ENCODE measurements at regions not wholly inside any gene's neighbourhood (a gene's known extent, or its start where the extent isn't known, plus 50 kb on each side); places are given as distances from the start of the nearest gene placed in this dataset.
"Not testable (repeated sequence)": the region's sequence is repeated elsewhere in the genome, so short reads cannot be mapped to it uniquely, and the experiment has no call there.

DNA sequence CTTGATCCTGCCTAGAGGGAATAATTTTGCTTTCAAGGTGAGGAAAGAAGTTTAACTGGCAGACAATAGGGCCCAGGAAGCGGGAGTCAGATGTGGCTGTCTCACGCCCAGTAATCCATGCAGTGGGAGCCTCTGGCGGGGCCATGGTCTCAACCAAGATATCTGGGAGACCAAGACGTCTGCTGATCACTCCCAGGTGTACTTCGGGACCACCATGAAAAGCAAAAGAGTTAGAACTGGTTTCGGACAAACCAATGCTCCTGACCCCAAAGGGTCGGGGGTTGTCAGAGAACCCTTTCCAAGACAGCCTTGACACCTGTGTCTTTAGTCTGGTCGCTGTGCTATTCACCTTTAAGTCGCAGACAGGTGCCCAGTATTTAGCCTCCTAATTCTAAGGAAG is 256.9 kb upstream of the MBL2 start:
- FAIRE-seq: no peak
- no peaks in the 10 kb centered on the region for H3K36me3 ChIP-seq (ENCODE audit: control insufficient read depth, insufficient read depth, low read length)
- DNase-seq (ENCODE audit: low read depth): no peak
- no peak overlapping the region for H3K4me3 ChIP-seq (ENCODE audit: low read depth, low read length)
- H3K27me3 ChIP-seq (ENCODE audit: control insufficient read depth, insufficient read depth, low read length): no peaks in the 10 kb centered on the region
- TF ChIP-seq, protein P1, sequence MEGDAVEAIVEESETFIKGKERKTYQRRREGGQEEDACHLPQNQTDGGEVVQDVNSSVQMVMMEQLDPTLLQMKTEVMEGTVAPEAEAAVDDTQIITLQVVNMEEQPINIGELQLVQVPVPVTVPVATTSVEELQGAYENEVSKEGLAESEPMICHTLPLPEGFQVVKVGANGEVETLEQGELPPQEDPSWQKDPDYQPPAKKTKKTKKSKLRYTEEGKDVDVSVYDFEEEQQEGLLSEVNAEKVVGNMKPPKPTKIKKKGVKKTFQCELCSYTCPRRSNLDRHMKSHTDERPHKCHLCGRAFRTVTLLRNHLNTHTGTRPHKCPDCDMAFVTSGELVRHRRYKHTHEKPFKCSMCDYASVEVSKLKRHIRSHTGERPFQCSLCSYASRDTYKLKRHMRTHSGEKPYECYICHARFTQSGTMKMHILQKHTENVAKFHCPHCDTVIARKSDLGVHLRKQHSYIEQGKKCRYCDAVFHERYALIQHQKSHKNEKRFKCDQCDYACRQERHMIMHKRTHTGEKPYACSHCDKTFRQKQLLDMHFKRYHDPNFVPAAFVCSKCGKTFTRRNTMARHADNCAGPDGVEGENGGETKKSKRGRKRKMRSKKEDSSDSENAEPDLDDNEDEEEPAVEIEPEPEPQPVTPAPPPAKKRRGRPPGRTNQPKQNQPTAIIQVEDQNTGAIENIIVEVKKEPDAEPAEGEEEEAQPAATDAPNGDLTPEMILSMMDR (IDR thresholded peaks at IDR 0.05; ENCODE audit: insufficient read depth, low read length, severe bottlenecking): no peak

DNA sequence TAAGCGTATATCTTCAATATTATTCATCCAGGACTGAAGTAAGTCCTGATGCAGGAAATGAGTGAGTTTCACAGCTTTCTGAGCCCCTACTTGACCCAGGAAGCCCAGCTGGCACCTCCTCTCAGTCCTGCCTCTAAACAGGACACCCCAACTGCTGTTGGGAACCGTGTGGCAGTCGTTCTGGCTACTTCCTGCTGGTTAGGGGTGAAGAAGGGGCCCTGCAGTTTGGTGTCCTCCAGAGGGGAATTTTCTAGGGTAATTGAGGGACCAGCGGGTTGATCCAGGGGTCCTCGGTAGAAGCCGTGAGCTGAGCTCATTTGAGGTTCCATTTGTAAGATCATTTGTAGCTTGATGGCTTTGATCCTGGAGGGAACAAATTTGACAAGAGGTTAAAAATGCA is 253.2 kb upstream of the MBL2 start:
- DNase-seq (ENCODE audit: low read depth); FAIRE-seq; H3K36me3 ChIP-seq (ENCODE audit: control insufficient read depth, insufficient read depth, low read length); H3K27me3 ChIP-seq (ENCODE audit: control insufficient read depth, insufficient read depth, low read length); H3K4me3 ChIP-seq (ENCODE audit: low read depth, low read length): not testable (repeated sequence)

DNA sequence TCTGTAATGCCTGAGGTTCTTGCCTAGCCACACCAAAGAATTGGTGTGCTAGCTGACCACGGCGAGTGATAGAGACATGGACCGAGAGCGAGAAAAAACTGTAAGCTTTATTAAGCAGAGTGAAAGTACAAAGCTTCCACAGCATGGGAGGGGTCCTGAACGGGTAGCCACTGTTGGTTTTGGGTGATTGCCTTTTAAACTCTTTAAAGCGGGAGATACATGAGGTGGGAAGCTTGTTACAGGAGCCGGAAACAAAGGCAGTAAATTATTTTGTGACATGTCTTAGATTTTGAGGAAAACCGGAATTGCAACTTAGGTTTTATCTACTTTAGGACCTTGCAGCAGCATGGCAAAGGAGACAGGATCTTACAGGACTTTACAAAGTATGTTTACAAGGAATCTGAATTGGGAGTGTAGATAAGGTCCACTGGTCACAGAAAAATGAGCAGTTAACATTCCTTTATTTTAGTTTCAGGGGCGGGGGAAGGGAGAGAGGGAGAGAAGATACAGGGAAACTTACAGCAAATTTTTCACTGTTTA is 252.7 kb upstream of the MBL2 start:
- TF ChIP-seq, protein P1 (IDR thresholded peaks at IDR 0.05; ENCODE audit: insufficient read depth, low read length, severe bottlenecking): no peak
- Histone ChIP-seq H3K4me3 (ENCODE audit: low read depth, low read length) (peak overlapping the region; percentile 22), H3K36me3 (ENCODE audit: control insufficient read depth, insufficient read depth, low read length) (no peaks in the 10 kb centered on the region), H3K27me3 (ENCODE audit: control insufficient read depth, insufficient read depth, low read length) (no peaks in the 10 kb centered on the region)
- FAIRE-seq: no peak
- DNase-seq (ENCODE audit: low read depth): no peak

DNA sequence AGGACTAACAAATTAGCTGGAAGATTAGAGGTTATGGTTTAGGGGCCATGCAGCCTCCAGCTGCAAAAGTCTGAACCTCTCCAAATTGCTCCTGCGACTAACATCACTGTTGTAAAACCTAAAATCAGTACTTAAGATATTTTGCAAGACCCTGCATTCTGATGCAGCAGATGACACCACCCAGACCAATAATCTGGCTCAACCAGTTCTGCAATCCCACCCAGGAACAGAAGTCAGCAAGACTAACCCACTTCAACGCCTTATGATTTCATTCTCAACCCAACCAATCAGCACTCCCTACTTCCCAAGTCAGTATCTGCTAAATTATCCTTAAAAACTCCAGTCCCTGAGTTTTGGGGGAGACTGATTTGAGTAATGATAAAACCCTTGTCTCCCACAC is 250.8 kb upstream of the MBL2 start:
- DNase-seq (ENCODE audit: low read depth) (peak; percentile 36), FAIRE-seq (no peak)
- no peaks in the 10 kb centered on the region for H3K36me3 ChIP-seq (ENCODE audit: control insufficient read depth, insufficient read depth, low read length)
- no peaks in the 10 kb centered on the region for H3K27me3 ChIP-seq (ENCODE audit: control insufficient read depth, insufficient read depth, low read length)
- TF ChIP-seq, protein P1 (IDR thresholded peaks at IDR 0.05; ENCODE audit: insufficient read depth, low read length, severe bottlenecking): no peak
- H3K4me3 ChIP-seq (ENCODE audit: low read depth, low read length): no peak overlapping the region

DNA sequence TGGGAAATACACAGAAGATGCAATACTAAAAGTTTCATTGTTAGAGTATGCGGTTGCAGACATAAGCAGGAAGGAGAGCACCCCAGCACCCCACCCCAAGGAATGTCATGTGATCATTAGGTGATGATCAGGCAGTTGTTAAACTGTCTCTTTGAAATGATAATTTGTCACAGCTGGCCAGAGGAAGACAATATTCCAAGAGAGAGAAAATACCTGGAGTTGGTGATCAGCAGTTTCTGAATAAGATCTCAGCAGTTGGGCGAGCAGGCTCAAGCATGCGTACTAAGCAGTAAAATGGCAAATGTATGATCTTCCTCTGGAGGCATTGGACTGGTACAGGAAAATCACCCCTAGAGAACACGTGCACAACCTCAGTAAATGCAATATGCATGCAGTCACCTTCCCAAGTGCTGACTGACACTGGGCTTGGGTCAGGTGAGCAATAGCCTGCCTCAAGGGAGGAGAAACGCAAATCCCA is 250.1 kb upstream of the MBL2 start:
- TF ChIP-seq, protein P1 (IDR thresholded peaks at IDR 0.05; ENCODE audit: insufficient read depth, low read length, severe bottlenecking): no peak
- no peak overlapping the region for H3K4me3 ChIP-seq (ENCODE audit: low read depth, low read length)

DNA sequence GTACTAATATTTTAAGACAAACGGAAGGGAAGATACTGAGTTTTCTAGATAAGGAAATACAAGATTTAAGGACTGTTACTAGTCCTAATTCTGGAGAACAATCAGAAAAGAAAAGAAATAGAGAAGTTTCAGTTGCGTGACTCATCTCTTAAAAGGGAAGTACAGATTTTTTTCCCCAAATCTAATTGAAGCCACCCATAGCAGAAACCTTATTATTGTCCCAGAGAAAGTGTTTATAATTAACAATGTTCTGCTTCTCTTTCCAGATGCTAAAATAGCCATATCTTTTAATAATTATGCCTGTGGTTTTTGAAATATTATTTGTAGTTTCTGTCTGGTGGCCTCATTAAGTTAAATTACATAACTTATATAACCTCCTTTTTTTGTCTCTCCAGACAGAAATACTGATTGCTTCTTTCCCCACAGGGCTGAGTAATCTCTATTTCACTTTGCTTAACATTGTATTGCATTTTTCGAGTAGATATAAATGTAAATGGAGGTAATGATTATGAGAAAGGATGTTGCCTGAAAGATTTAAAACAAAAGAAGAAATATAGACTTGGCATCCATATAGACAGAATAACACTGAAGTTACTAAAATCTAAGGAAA is 240.7 kb upstream of the MBL2 start:
- DNase-seq (ENCODE audit: low read depth) (no peak), FAIRE-seq (no peak)
- Histone ChIP-seq H3K4me3 (ENCODE audit: low read depth, low read length) (no peak overlapping the region), H3K36me3 (ENCODE audit: control insufficient read depth, insufficient read depth, low read length) (no peaks in the 10 kb centered on the region), H3K27me3 (ENCODE audit: control insufficient read depth, insufficient read depth, low read length) (no peaks in the 10 kb centered on the region)
- TF ChIP-seq, protein P1 (IDR thresholded peaks at IDR 0.05; ENCODE audit: insufficient read depth, low read length, severe bottlenecking): no peak

More for the DNA sequence above, 250.1 kb upstream of the MBL2 start:
- Histone ChIP-seq H3K36me3 (ENCODE audit: control insufficient read depth, insufficient read depth, low read length) (no peaks in the 10 kb centered on the region), H3K27me3 (ENCODE audit: control insufficient read depth, insufficient read depth, low read length) (no peaks in the 10 kb centered on the region)
- DNase-seq (ENCODE audit: low read depth) (no peak), FAIRE-seq (no peak)
